Right lobe of liver (tissue), 4 donors: ENCODE measurements at regions not wholly inside any gene's neighbourhood (a gene's known extent, or its start where the extent isn't known, plus 50 kb on each side); places are given as distances from the start of the nearest gene placed in this dataset.

Experiments used
- POLR2A ChIP-seq: fragments of 450-650 bp; IDR thresholded peaks from one replicate; pipeline ENCODE4 v1.6.1; 2017; ENCODE audit warnings: antibody characterized with exemption, mild to moderate bottlenecking
- TF ChIP-seq, protein P1 (sequence below), 4 donors: fragments of 200-600 bp in 3 of 4; fragments of 450-650 bp in 1 of 4; IDR thresholded peaks; one replicate each; pipeline versions ENCODE4 v1.5.1 to v1.8.0; 2016 to 2022; ENCODE audit warnings: antibody characterized with exemption in 4 of 4, mild to moderate bottlenecking in 2 of 4
- donor health status: DM: no; HTN: no; CAD: no.
- donor health status: DM: no; HTN: no; CAD: no.
- donor health status: DM: no; HTN: yes; CAD: no.

DNA sequence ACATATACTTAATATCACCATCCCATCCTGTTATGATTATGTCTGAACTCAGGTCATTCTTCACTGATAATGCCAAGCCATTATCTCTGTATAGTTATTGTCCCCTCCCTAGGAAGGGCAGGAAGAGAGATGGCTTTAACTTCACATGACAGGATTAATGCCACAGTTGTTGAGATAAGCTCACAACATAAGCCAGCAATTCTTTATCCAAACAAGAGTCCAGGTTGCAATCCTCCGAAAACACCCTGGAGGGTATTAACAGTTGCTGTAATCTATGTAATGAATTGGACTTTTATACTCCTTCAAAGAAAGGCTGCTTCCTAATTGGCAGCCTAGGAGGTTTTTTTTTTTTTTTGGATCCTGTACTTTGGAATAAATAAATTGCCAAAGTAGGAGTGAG, 779.4 kb downstream of the SEMA5A start:
- TF ChIP-seq, protein P1, sequence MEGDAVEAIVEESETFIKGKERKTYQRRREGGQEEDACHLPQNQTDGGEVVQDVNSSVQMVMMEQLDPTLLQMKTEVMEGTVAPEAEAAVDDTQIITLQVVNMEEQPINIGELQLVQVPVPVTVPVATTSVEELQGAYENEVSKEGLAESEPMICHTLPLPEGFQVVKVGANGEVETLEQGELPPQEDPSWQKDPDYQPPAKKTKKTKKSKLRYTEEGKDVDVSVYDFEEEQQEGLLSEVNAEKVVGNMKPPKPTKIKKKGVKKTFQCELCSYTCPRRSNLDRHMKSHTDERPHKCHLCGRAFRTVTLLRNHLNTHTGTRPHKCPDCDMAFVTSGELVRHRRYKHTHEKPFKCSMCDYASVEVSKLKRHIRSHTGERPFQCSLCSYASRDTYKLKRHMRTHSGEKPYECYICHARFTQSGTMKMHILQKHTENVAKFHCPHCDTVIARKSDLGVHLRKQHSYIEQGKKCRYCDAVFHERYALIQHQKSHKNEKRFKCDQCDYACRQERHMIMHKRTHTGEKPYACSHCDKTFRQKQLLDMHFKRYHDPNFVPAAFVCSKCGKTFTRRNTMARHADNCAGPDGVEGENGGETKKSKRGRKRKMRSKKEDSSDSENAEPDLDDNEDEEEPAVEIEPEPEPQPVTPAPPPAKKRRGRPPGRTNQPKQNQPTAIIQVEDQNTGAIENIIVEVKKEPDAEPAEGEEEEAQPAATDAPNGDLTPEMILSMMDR (IDR thresholded peaks at IDR 0.05), result no peak
- TF ChIP-seq POLR2A, result no peak
